GM10266 (cell line): ENCODE measurements at regions not wholly inside any gene's neighbourhood (a gene's known extent, or its start where the extent isn't known, plus 50 kb on each side); places are given as distances from the start of the nearest gene placed in this dataset.

Experiments used
- DNase-seq: peaks from one replicate; pipeline ENCODE4 v3.0.0; 2012; ENCODE audit errors: extremely low spot score
- CTCF ChIP-seq: IDR thresholded peaks from 2 replicates; pipeline ENCODE4 v1.5.1; 2012; ENCODE audit warnings: mild to moderate bottlenecking, low read depth; ENCODE audit not compliant: control insufficient read depth, insufficient read depth; ENCODE audit errors: missing control alignments

GRCh38 chr2:39854771-39855170 is 75.7 kb upstream of the THUMPD2 start:
- TF ChIP-seq CTCF: no peak
- DNase-seq: no peak

GRCh38 chr2:39852831-39853230 is 73.8 kb upstream of the THUMPD2 start:
- TF ChIP-seq CTCF: no peak
- DNase-seq: no peak

- DNase-seq: peak; percentile 32
- TF ChIP-seq CTCF: no peak
Measured at GRCh38 chr2:39851651-39852110, 72.6 kb upstream of the THUMPD2 start.

- DNase-seq: no peak
- no peak for TF ChIP-seq CTCF
Measured at GRCh38 chr2:39851251-39851650, 72.2 kb upstream of the THUMPD2 start.

GRCh38 chr2:39849982-39850526 is 71.0 kb upstream of the THUMPD2 start:
- no peak for DNase-seq
- TF ChIP-seq CTCF: no peak

GRCh38 chr2:39849064-39849463 is 70.0 kb upstream of the THUMPD2 start:
- DNase-seq: no peak
- TF ChIP-seq CTCF: no peak

GRCh38 chr2:39845460-39846146 is 66.5 kb upstream of the THUMPD2 start:
- no peak for DNase-seq
- TF ChIP-seq CTCF: no peak
